HUES48 (cell line): ENCODE measurements at regions not wholly inside any gene's neighbourhood (a gene's known extent, or its start where the extent isn't known, plus 50 kb on each side); places are given as distances from the start of the nearest gene placed in this dataset.

Experiments used
- H3K27ac ChIP-seq: one replicate; pipeline ENCODE4 v1.7.0; 2013; ENCODE audit warnings: low read depth, low read length, inconsistent platforms
- H3K27me3 ChIP-seq: 2 replicates; pipeline ENCODE4 v1.6.1; 2013; ENCODE audit warnings: mild to moderate bottlenecking, low read length; ENCODE audit not compliant: control insufficient read depth, insufficient read depth
- H3K36me3 ChIP-seq: 2 replicates; pipeline ENCODE4 v1.6.1; 2013; ENCODE audit warnings: low read length; ENCODE audit not compliant: control insufficient read depth, insufficient read depth
- H3K4me1 ChIP-seq: 2 replicates; pipeline ENCODE4 v1.6.1; 2013; ENCODE audit warnings: mild to moderate bottlenecking, low read length; ENCODE audit not compliant: control insufficient read depth, insufficient read depth
- H3K4me3 ChIP-seq: 2 replicates; pipeline ENCODE4 v1.5.1; 2013; ENCODE audit warnings: mild to moderate bottlenecking, low read depth, low read length
- H3K9ac ChIP-seq: 2 replicates; pipeline ENCODE4 v1.6.1; 2013; ENCODE audit warnings: mild to moderate bottlenecking, low read depth, low read length, moderate library complexity
- H3K9me3 ChIP-seq: 2 replicates; pipeline ENCODE4 v1.6.1; 2013; ENCODE audit warnings: low read length; ENCODE audit not compliant: control insufficient read depth, insufficient read depth

- Histone ChIP-seq H3K36me3 (no peaks in the 10 kb centered on the region), H3K4me1 (no peaks in the 10 kb centered on the region), H3K9ac (no peak overlapping the region), H3K4me3 (no peak overlapping the region), H3K27ac (no peak overlapping the region), H3K27me3 (no peaks in the 10 kb centered on the region), H3K9me3 (peaks cover 15% of the 10 kb centered on the region)
Measured at GRCh38 chrX:101986586-101986985, 54.8 kb upstream of the ZMAT1 start.
